ENCODE measurements at regions not wholly inside any gene's neighbourhood (a gene's known extent, or its start where the extent isn't known, plus 50 kb on each side); places are given as distances from the start of the nearest gene placed in this dataset.

DNA sequence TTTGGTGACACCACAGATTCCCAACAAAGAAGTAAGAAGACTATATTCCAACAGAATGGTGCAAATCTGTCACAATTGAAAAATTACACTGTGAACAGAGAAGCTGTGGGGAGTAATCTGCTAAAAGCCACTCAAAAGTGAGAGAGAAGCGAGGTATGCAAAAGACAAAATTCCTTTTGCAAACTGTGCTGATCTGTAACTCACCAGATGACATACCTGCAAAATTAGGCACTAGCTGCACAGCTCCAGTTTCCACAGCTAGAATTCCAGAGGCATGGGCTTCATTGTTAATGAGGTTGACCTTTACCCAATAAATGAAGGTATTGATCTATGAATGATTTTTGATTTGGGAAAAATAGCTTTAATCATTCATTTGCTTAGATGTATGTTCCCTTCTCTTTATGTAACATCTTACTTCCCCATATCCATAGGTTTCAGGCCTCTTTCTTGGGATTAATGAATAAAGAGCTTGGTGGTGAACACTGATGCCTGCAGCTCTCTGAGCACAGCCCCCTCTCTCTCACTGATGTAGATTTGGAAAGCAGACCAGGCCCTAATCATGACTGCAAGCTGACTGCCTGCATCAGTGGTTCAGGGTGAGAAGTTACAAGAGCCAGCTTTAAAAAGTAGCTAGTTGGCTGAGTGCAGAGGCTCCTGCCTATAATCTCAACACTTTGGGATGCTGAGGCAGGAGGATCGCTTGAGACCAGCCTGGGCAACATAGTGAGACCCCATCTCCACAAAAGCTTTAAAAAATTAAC lies 85.2 kb downstream of the LACC1 start:
- ChIA-PET CTCF (ENCODE audit: low intra/inter-chr PET ratio, low total read pairs) (no interaction called here), POLR2A (no interaction called here)
- TF ChIP-seq, protein P1, sequence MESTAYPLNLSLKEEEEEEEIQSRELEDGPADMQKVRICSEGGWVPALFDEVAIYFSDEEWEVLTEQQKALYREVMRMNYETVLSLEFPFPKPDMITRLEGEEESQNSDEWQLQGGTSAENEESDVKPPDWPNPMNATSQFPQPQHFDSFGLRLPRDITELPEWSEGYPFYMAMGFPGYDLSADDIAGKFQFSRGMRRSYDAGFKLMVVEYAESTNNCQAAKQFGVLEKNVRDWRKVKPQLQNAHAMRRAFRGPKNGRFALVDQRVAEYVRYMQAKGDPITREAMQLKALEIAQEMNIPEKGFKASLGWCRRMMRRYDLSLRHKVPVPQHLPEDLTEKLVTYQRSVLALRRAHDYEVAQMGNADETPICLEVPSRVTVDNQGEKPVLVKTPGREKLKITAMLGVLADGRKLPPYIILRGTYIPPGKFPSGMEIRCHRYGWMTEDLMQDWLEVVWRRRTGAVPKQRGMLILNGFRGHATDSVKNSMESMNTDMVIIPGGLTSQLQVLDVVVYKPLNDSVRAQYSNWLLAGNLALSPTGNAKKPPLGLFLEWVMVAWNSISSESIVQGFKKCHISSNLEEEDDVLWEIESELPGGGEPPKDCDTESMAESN (CRISPR knock-in tag; conservative IDR thresholded peaks at IDR 0.05) = no peak
- TF ChIP-seq YY1 (IDR thresholded peaks at IDR 0.05; ENCODE audit: insufficient read depth, insufficient replicate concordance, low read depth, low read length) (no peak), IKZF4 (CRISPR knock-in tag; IDR thresholded peaks at IDR 0.05; ENCODE audit: borderline replicate concordance, low read depth, not compliant biosample characterization) (no peak), ZNF543 (CRISPR knock-in tag; IDR thresholded peaks at IDR 0.05) (no peak), PLRG1 (conservative IDR thresholded peaks at IDR 0.05) (no peak), MAF1 (CRISPR knock-in tag; IDR thresholded peaks at IDR 0.05; ENCODE audit: borderline replicate concordance) (no peak), HOXD1 (CRISPR knock-in tag; IDR thresholded peaks at IDR 0.05) (no peak), ZNF670 (CRISPR knock-in tag; IDR thresholded peaks at IDR 0.05; ENCODE audit: borderline replicate concordance) (no peak), ZSCAN31 (CRISPR knock-in tag; IDR thresholded peaks at IDR 0.05; ENCODE audit: low read depth) (no peak)
- TF ChIP-seq, protein P2, sequence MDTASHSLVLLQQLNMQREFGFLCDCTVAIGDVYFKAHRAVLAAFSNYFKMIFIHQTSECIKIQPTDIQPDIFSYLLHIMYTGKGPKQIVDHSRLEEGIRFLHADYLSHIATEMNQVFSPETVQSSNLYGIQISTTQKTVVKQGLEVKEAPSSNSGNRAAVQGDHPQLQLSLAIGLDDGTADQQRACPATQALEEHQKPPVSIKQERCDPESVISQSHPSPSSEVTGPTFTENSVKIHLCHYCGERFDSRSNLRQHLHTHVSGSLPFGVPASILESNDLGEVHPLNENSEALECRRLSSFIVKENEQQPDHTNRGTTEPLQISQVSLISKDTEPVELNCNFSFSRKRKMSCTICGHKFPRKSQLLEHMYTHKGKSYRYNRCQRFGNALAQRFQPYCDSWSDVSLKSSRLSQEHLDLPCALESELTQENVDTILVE (CRISPR knock-in tag; IDR thresholded peaks at IDR 0.05) = no peak
- TF ChIP-seq, protein P3, sequence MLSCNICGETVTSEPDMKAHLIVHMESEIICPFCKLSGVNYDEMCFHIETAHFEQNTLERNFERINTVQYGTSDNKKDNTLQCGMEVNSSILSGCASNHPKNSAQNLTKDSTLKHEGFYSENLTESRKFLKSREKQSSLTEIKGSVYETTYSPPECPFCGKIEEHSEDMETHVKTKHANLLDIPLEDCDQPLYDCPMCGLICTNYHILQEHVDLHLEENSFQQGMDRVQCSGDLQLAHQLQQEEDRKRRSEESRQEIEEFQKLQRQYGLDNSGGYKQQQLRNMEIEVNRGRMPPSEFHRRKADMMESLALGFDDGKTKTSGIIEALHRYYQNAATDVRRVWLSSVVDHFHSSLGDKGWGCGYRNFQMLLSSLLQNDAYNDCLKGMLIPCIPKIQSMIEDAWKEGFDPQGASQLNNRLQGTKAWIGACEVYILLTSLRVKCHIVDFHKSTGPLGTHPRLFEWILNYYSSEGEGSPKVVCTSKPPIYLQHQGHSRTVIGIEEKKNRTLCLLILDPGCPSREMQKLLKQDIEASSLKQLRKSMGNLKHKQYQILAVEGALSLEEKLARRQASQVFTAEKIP (CRISPR knock-in tag; IDR thresholded peaks at IDR 0.05; ENCODE audit: borderline replicate concordance) = no peak
- Histone ChIP-seq H4K20me1 (ENCODE audit: insufficient read depth, low read length) (no peaks in the 10 kb centered on the region), H3K4me2 (ENCODE audit: low read depth, low read length) (no peak overlapping the region), H3K79me2 (ENCODE audit: insufficient read depth, low read length) (no peaks in the 10 kb centered on the region), H2AFZ (ENCODE audit: low read length) (no peak overlapping the region), H3K9me3 (ENCODE audit: low read length) (no peaks in the 10 kb centered on the region), H3K27ac (ENCODE audit: extremely low read length, insufficient read depth, low read length) (no peak overlapping the region), H3K4me3 (replicated peaks in 1 of 3; ENCODE audit: insufficient read depth in 1 of 3, low read depth in 2 of 3, low read length in 3 of 3) (no peak overlapping the region), H3K9ac (ENCODE audit: insufficient read depth, low read depth, low read length) (no peak overlapping the region), H3K36me3 (replicated peaks in 1 of 2; ENCODE audit: control insufficient read depth in 1 of 2, insufficient read depth in 2 of 2, low read length in 2 of 2) (no peaks in the 10 kb centered on the region), H3K27me3 (ENCODE audit: control insufficient read depth in 1 of 2, insufficient read depth in 2 of 2, low read length in 2 of 2) (no peaks in the 10 kb centered on the region), H3K4me1 (ENCODE audit: insufficient read depth, low read length) (no peaks in the 10 kb centered on the region)
- no TSS peak for BruUV-seq (replicated peaks)
- FAIRE-seq (no peak), ATAC-seq (no peak), DNase-seq (ENCODE audit: low spot score) (no peak)
- in situ Hi-C loops (cut with HindIII; ENCODE audit: extremely low pct_ligation_motif_present, low pct_unique_long_range_greater_than_20kb) (no loop called here), intact Hi-C loops (cut with micrococcal nuclease; ENCODE audit: unreplicated experiment) (no loop called here)
- 25% methylated on average over 2 of the region's 2 CpGs for WGBS (ENCODE audit: low lambda C conversion rate)
